ENCODE measurements at regions not wholly inside any gene's neighbourhood (a gene's known extent, or its start where the extent isn't known, plus 50 kb on each side); places are given as distances from the start of the nearest gene placed in this dataset.
"Not testable (repeated sequence)": the region's sequence is repeated elsewhere in the genome, so short reads cannot be mapped to it uniquely, and the experiment has no call there.

- DNase-seq (ENCODE audit: low spot score): not testable (repeated sequence)
Observed at GRCh38 chr5:134471858-134472449, 53.5 kb upstream of the JADE2 start.

- no peak for DNase-seq (ENCODE audit: low spot score)
Observed at GRCh38 chr5:134468921-134469400, 56.5 kb upstream of the JADE2 start.

DNA sequence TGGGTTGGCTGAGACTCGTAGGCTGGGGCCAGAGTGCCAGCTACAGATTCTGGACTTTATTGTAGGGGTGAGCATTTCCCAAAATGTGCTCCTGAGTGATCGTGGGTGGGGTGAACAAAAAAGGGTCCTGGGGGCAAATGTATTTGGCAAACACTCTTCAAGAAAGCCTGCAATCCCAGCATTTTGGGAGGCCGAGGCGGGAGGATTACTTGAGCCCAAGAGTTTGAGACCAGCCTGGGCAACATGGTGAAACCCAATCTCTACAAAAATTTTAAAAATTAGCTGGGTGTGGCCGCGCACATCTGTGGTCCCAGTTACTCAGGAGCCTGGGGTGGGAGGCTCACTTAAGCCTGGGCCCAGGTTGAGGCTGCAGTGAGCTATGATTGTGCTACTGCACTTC lies 55.5 kb upstream of the CDKN2AIPNL start:
- no peak for DNase-seq (ENCODE audit: low spot score)

- DNase-seq (ENCODE audit: low spot score): peak; percentile 64
Observed at GRCh38 chr5:134466241-134467069, 54.8 kb upstream of the CDKN2AIPNL start.

- peak; percentile 63 for DNase-seq (ENCODE audit: low spot score)
Observed at GRCh38 chr5:134465816-134466240, 54.1 kb upstream of the CDKN2AIPNL start.

DNA sequence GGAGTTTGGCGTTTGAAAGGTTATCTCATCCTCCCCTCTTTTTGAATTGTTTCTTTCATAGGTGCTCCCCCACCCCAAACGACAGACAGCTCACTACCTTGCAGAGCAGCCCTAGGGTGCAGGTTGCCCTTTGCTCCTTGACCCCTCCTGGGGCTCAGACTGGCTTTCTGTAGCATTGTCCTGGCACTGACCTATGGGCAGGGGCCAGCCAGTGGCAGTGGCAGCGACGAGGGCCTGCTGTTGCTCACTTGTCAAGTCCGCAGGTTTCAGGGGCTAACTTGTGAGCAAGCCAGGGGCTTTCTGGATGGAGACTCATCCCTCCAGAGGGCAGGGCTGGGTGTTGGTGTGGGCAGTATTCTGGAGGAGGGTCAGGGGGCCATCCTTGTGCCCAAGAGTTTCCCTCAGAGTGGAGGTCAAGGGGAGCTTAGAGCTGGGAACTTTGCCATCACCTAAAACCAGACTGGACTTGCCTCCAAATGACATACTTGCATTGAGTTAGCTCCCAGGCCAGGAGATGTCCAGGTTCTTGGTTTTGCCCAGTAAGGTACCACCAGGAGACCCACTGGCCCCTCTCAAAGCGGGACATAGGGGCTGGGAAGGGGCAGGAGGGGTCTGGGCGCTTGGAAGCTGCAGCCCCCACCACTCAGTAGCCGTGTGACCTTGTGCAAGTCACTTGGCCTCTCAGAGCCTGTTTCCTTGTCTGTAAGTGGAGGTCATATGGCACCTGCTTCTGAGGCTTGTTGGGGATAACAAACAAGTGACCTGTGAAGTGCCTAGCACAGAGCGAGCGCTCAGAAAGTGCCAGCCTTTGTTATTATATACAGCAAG lies 53.5 kb upstream of the CDKN2AIPNL start:
- no peak for DNase-seq (ENCODE audit: low spot score)

- DNase-seq (ENCODE audit: low spot score): no peak
Observed at GRCh38 chr5:134463991-134464760, 52.5 kb upstream of the CDKN2AIPNL start.

DNA sequence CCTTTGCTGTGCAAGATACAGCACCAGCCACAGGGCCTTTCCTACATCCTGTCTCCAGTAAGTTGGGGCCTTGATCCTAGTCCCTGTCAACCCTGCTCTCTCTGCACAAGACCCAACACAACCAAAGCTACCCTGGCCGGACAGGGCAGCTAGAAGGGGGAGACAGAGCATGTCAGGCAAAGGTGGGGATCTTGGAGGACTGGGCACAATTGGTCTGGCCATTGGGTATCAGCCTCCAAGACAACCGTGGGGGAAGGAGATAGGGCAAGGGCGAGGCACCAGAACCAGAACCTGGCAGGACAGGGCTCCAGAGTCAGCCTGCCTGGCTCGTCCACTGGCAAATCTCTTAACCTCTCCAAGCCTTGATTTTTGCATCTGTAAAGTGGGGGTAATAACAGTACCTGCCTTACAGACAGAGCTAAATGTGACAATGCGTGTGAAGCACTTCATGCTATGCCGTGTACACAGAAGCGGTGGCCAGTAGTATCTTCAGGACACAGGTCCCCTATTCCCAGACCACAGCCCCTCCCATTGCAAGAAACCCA lies 51.6 kb upstream of the CDKN2AIPNL start:
- DNase-seq (ENCODE audit: low spot score): no peak

DNA sequence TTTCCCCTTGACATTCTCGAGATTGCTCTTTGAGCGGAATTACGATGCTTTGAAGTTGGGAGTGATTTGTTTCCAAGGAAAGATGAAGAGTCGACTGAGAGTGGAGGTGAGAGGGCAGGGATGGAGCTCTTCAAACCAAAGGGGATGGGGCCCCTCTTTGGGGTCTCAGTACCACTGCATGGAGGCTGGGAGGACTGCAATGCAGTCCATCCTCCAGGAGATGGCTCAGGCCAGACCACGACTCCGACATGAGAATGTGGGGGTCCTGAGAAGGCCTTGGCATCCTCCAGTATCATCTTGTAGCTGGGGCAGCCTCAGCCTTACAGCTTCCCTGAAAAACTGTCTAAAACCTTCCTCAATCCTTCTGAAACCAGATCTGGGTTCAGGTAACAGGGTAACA lies 51.1 kb upstream of the CDKN2AIPNL start:
- DNase-seq (ENCODE audit: low spot score): no peak

DNA sequence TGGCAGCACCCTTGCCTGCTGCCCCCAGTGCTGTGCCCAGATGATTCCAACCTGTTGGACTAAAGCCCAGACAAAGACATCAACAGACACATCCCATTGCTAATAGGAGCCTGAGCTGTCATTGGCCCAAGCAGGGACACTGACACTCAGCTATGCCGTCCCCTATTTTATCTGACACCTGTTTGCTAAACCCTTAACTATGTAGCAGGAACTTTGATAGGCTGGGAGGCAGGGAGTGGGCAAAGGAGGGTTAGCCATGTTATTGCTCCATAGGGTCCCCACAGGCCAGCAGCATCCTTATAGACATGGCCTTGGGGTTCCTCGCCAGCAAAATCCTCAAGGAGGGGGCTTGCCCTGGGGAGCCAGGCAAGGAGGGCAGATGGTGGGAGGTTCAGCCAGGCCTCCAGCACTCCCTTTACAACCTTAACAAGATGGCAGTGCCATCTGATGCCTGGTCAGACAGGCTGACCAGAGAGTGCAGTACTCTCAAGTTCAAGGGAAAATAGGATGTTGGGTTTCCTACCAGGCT lies 50.4 kb upstream of the CDKN2AIPNL start:
- DNase-seq (ENCODE audit: low spot score): no peak
